HG03139 (cell line): ENCODE measurements at regions not wholly inside any gene's neighbourhood (a gene's known extent, or its start where the extent isn't known, plus 50 kb on each side); places are given as distances from the start of the nearest gene placed in this dataset.

Experiments used
- ATAC-seq: cut with Tn5 transposase; IDR thresholded peaks from one replicate; pipeline ENCODE4 v1.9.1; 2021; ENCODE audit not compliant: unreplicated experiment

GRCh38 chr10:129416956-129417765 is 49.9 kb upstream of the MGMT start:
- no peak for ATAC-seq
